ENCODE measurements at regions not wholly inside any gene's neighbourhood (a gene's known extent, or its start where the extent isn't known, plus 50 kb on each side); places are given as distances from the start of the nearest gene placed in this dataset.

- no peak for DNase-seq (ENCODE audit: low read depth)
Measured at GRCh38 chr3:76812649-76813242, 227.2 kb upstream of the ROBO2 start.

- DNase-seq (ENCODE audit: low read depth): no peak
Measured at GRCh38 chr3:76815561-76815960, 224.3 kb upstream of the ROBO2 start.

- DNase-seq (ENCODE audit: low read depth): no peak
Measured at GRCh38 chr3:76820481-76820880, 219.4 kb upstream of the ROBO2 start.

GRCh38 chr3:76824658-76825240, 215.2 kb upstream of the ROBO2 start:
- DNase-seq (ENCODE audit: low read depth): no peak

GRCh38 chr3:76826861-76827260, 213.0 kb upstream of the ROBO2 start:
- DNase-seq (ENCODE audit: low read depth): no peak

- no peak for DNase-seq (ENCODE audit: low read depth)
Measured at GRCh38 chr3:76827701-76828226, 212.1 kb upstream of the ROBO2 start.

GRCh38 chr3:76834657-76835056, 205.2 kb upstream of the ROBO2 start:
- no peak for DNase-seq (ENCODE audit: low read depth)

- no peak for DNase-seq (ENCODE audit: low read depth)
Measured at GRCh38 chr3:76841747-76842146, 198.2 kb upstream of the ROBO2 start.

- no peak for DNase-seq (ENCODE audit: low read depth)
Measured at GRCh38 chr3:76842216-76842615, 197.7 kb upstream of the ROBO2 start.

- DNase-seq (ENCODE audit: low read depth): no peak
Measured at GRCh38 chr3:76855451-76855850, 184.4 kb upstream of the ROBO2 start.

GRCh38 chr3:76859596-76859995, 180.3 kb upstream of the ROBO2 start:
- DNase-seq (ENCODE audit: low read depth): no peak

- no peak for DNase-seq (ENCODE audit: low read depth)
Measured at GRCh38 chr3:76864355-76864754, 175.5 kb upstream of the ROBO2 start.

GRCh38 chr3:76866729-76867408, 173.0 kb upstream of the ROBO2 start:
- DNase-seq (ENCODE audit: low read depth): no peak

- no peak for DNase-seq (ENCODE audit: low read depth)
Measured at GRCh38 chr3:76869726-76870384, 170.0 kb upstream of the ROBO2 start.

- no peak for DNase-seq (ENCODE audit: low read depth)
Measured at GRCh38 chr3:76871655-76872054, 168.2 kb upstream of the ROBO2 start.

GRCh38 chr3:76872999-76873398, 166.9 kb upstream of the ROBO2 start:
- DNase-seq (ENCODE audit: low read depth): no peak

GRCh38 chr3:76873532-76874242, 166.2 kb upstream of the ROBO2 start:
- DNase-seq (ENCODE audit: low read depth): no peak

GRCh38 chr3:76879959-76880358, 159.9 kb upstream of the ROBO2 start:
- DNase-seq (ENCODE audit: low read depth): no peak

- no peak for DNase-seq (ENCODE audit: low read depth)
Measured at GRCh38 chr3:76886761-76887500, 153.0 kb upstream of the ROBO2 start.

- DNase-seq (ENCODE audit: low read depth): no peak
Measured at GRCh38 chr3:76888856-76889255, 151.0 kb upstream of the ROBO2 start.

- no peak for DNase-seq (ENCODE audit: low read depth)
Measured at GRCh38 chr3:76889911-76890310, 150.0 kb upstream of the ROBO2 start.

- DNase-seq (ENCODE audit: low read depth): no peak
Measured at GRCh38 chr3:76897076-76897475, 142.8 kb upstream of the ROBO2 start.
